ENCODE measurements at regions not wholly inside any gene's neighbourhood (a gene's known extent, or its start where the extent isn't known, plus 50 kb on each side); places are given as distances from the start of the nearest gene placed in this dataset.

GRCh38 chr1:170306948-170307347 lies 161.2 kb downstream of the NTMT2 start:
- no peak for TF ChIP-seq CTCF (conservative IDR thresholded peaks at IDR 0.05)
- no peak for TF ChIP-seq ZFX (IDR thresholded peaks at IDR 0.05)
